K562 (cell line): ENCODE measurements at regions not wholly inside any gene's neighbourhood (a gene's known extent, or its start where the extent isn't known, plus 50 kb on each side); places are given as distances from the start of the nearest gene placed in this dataset.

ENCODE experiments used
- ATF3 ChIP-seq, 2 experiments: fragments of 450-650 bp in 1 of 2; sonication (generic) in 1 of 2; formaldehyde crosslinking in 1 of 2; IDR thresholded peaks in 1 of 2; conservative IDR thresholded peaks in 1 of 2; 2 replicates each; pipeline versions ENCODE4 v1.6.1 to v1.8.1; 2016 to 2023; ENCODE audit warnings: mild to moderate bottlenecking in 2 of 2, moderate library complexity in 2 of 2, inconsistent platforms in 1 of 2, missing genetic modification reagents in 1 of 2
- BCOR ChIP-seq: fragments of 450-650 bp; IDR thresholded peaks from 2 replicates; pipeline ENCODE4 v1.6.1; 2016
- ELF2 ChIP-seq: fragments of 250-450 bp; sonication (Bioruptor Pico); IDR thresholded peaks from 2 replicates; pipeline ENCODE4 v1.5.0; 2021; ENCODE audit warnings: mild to moderate bottlenecking
- EWSR1 ChIP-seq: fragments of 450-650 bp; IDR thresholded peaks from 2 replicates; pipeline ENCODE4 v1.6.1; 2018; ENCODE audit warnings: borderline replicate concordance, mild to moderate bottlenecking, low read depth, moderate library complexity; ENCODE audit not compliant: partially characterized antibody
- FIP1L1 ChIP-seq: fragments of 200-400 bp; formaldehyde crosslinking; IDR thresholded peaks from 2 replicates; pipeline ENCODE4 v1.6.1; 2018; ENCODE audit warnings: mild to moderate bottlenecking, low read depth, low read length; ENCODE audit not compliant: poor library complexity, severe bottlenecking
- FOXP1 ChIP-seq: sonication (generic); formaldehyde crosslinking; IDR thresholded peaks from 2 replicates; pipeline ENCODE4 v1.8.0; 2022; ENCODE audit warnings: mild to moderate bottlenecking, missing genetic modification reagents
- HBP1 ChIP-seq: fragments of 450-650 bp; formaldehyde crosslinking; IDR thresholded peaks from 2 replicates; pipeline ENCODE4 v1.4.0; 2022; ENCODE audit warnings: missing genetic modification characterization
- HDAC3 ChIP-seq: fragments of 450-650 bp; IDR thresholded peaks from 2 replicates; pipeline ENCODE4 v1.6.1; 2018; ENCODE audit warnings: borderline replicate concordance, mild to moderate bottlenecking, moderate library complexity; ENCODE audit not compliant: partially characterized antibody
- HIVEP1 ChIP-seq: fragments of 250-450 bp; sonication (Bioruptor Pico); IDR thresholded peaks from 2 replicates; pipeline ENCODE4 v1.4.0; 2020; ENCODE audit warnings: mild to moderate bottlenecking
- MEIS2 ChIP-seq: fragments of 450-650 bp; IDR thresholded peaks from 2 replicates; pipeline ENCODE4 v1.6.1; 2014; ENCODE audit warnings: mild to moderate bottlenecking; ENCODE audit not compliant: partially characterized antibody
- MTA3 ChIP-seq: fragments of 450-650 bp; formaldehyde crosslinking; IDR thresholded peaks from 2 replicates; pipeline ENCODE4 v1.6.1; 2017; ENCODE audit warnings: mild to moderate bottlenecking, borderline replicate concordance
- NR2F6 ChIP-seq: fragments of 450-650 bp; formaldehyde crosslinking; IDR thresholded peaks from 2 replicates; pipeline ENCODE4 v1.4.0; 2020; ENCODE audit warnings: mild to moderate bottlenecking
- POLR2H ChIP-seq: IDR thresholded peaks from 2 replicates; pipeline ENCODE4 v1.6.1; 2016; ENCODE audit warnings: missing genetic modification characterization, low read depth, mild to moderate bottlenecking, control low read depth, missing compliant biosample characterization, moderate library complexity
- RHOXF2B ChIP-seq: fragments of 250-450 bp; sonication (Bioruptor Pico); conservative IDR thresholded peaks from 2 replicates; pipeline ENCODE4 v1.5.1; 2021
- SFPQ ChIP-seq: fragments of 200-400 bp; formaldehyde crosslinking; IDR thresholded peaks from 2 replicates; pipeline ENCODE4 v1.6.1; 2017; ENCODE audit warnings: mild to moderate bottlenecking, low read depth, low read length, moderate library complexity
- TBL1XR1 ChIP-seq, 2 experiments: IDR thresholded peaks; 2 replicates each; pipeline ENCODE4 v1.6.1; 2012; ENCODE audit warnings: improper control_type of control experiment in 2 of 2, low read length in 2 of 2, mild to moderate bottlenecking in 1 of 2
- TRIM24 ChIP-seq, 2 experiments: fragments of 450-650 bp; IDR thresholded peaks; 2 replicates each; pipeline ENCODE4 v1.6.1; 2016
- ZKSCAN8 ChIP-seq: fragments of 200-800 bp; sonication (Bioruptor generic); IDR thresholded peaks from 2 replicates; pipeline ENCODE4 v1.6.1; 2016; ENCODE audit warnings: missing genetic modification characterization, missing compliant biosample characterization
- ZNF224 ChIP-seq: sonication (generic); formaldehyde crosslinking; IDR thresholded peaks from 2 replicates; pipeline ENCODE4 v1.8.0; 2022; ENCODE audit warnings: mild to moderate bottlenecking, missing genetic modification reagents
- ZNF316 ChIP-seq: fragments of 450-650 bp; IDR thresholded peaks from 2 replicates; pipeline ENCODE4 v1.6.1; 2016
- ZNF511 ChIP-seq: sonication (generic); formaldehyde crosslinking; IDR thresholded peaks from 2 replicates; pipeline ENCODE4 v1.8.0; 2022; ENCODE audit warnings: mild to moderate bottlenecking, missing genetic modification reagents
- ZSCAN29 ChIP-seq: fragments of 450-650 bp; IDR thresholded peaks from 2 replicates; pipeline ENCODE4 v1.6.1; 2017
- ZSCAN32 ChIP-seq: fragments of 450-650 bp; formaldehyde crosslinking; IDR thresholded peaks from 2 replicates; pipeline ENCODE4 v1.4.0; 2020; ENCODE audit warnings: mild to moderate bottlenecking, moderate library complexity

- TF ChIP-seq NR2F6 (0 out of 2 replicates have a peak, but pooled peaks have one; percentile 27), FOXP1 (CRISPR knock-in tag) (no peak), HIVEP1 (CRISPR knock-in tag) (0 out of 2 replicates have a peak, but pooled peaks have one; percentile 18), SFPQ (no peak), BCOR (0 out of 2 replicates have a peak, but pooled peaks have one; percentile 16), RHOXF2B (CRISPR knock-in tag) (no peak), TBL1XR1 (IDR thresholded peaks at IDR 0.05; ENCODE audit: low read length in 2 of 2) (peak in 1 of 2 experiments; percentile 45; a peak in 1 of 4 replicates), POLR2H (tag) (peak; percentile 60; the same call in 1 of the 2 replicates), ZSCAN29 (no peak), HBP1 (peak; percentile 46; the same call in 1 of the 2 replicates), ZNF316 (no peak), ELF2 (CRISPR knock-in tag) (peak; percentile 46; the same call in 1 of the 2 replicates), TRIM24 (IDR thresholded peaks at IDR 0.05) (peak; percentile 12 to 66; a peak in 1 of 4 replicates), ZNF511 (CRISPR knock-in tag) (no peak), ZKSCAN8 (0 out of 2 replicates have a peak, but pooled peaks have one; percentile 17), ZNF224 (CRISPR knock-in tag) (no peak), ATF3 (IDR thresholded peaks at IDR 0.05) (peak; percentile 92), ATF3 (CRISPR knock-in tag; conservative IDR thresholded peaks at IDR 0.05) (no peak; the same call in 1 of the 2 replicates), MTA3 (0 out of 2 replicates have a peak, but pooled peaks have one; percentile 34), MEIS2 (peak; percentile 75), EWSR1 (no peak), ZSCAN32 (CRISPR knock-in tag) (no peak), HDAC3 (no peak), FIP1L1 (no peak)
These were observed 55.7 kb upstream of the TNFAIP3 start (continued) for GRCh38 chr6:137811121-137811915.
